SU-DHL-6 (cell line): ENCODE measurements at regions not wholly inside any gene's neighbourhood (a gene's known extent, or its start where the extent isn't known, plus 50 kb on each side); places are given as distances from the start of the nearest gene placed in this dataset.

Experiments used
- CTCF ChIP-seq: fragments of 200-600 bp; sonication (generic); IDR thresholded peaks from one replicate; pipeline ENCODE4 v1.5.1; 2017; ENCODE audit warnings: antibody characterized with exemption, mild to moderate bottlenecking, low read length, moderate library complexity; ENCODE audit not compliant: insufficient read depth, poor library complexity, severe bottlenecking
- EZH2phosphoT487 ChIP-seq: fragments of 200-600 bp; sonication (generic), shearing (Covaris generic); conservative IDR thresholded peaks from 2 replicates; pipeline ENCODE4 v1.6.1; 2018; ENCODE audit warnings: mild to moderate bottlenecking, antibody characterized with exemption, low read length, moderate library complexity, mixed read lengths

- TF ChIP-seq EZH2phosphoT487 (no peak), CTCF (no peak)
Measured at GRCh38 chr4:14627038-14627437, 375.2 kb upstream of the CPEB2 start.
